GM18519 (cell line): ENCODE measurements at regions not wholly inside any gene's neighbourhood (a gene's known extent, or its start where the extent isn't known, plus 50 kb on each side); places are given as distances from the start of the nearest gene placed in this dataset.

Source experiments
- ATAC-seq: cut with Tn5 transposase; IDR thresholded peaks from one replicate; pipeline ENCODE4 v1.9.1; 2021; ENCODE audit warnings: mild to moderate bottlenecking, moderate library complexity; ENCODE audit not compliant: unreplicated experiment, low FRiP score

DNA sequence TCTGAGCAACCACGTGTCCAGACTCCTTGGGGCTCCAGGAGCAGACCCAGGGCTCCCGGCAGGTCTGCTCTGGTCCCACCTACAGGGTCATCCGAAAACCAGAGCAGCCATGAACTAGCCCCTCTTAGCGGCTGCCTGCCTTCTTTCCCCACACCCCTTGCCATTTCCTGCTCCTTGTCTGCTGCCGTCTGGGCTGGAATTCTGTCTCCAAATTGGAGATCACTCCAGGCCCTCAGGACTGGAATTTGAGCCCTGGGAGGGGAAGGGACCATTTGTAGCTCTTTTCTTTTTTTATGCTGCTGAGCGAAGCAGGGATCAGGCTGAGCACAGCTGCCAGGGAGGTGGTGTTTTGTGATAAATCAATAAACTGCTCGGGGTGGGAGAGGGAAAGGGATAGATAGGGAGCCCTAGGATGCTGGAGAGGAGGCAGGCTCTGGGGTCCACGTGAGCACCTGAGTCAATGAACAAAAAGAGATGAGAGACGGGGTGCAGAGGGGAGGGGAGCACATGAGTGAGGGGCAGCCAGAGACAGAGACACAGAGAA lies 257.5 kb downstream of the ENGASE start:
- ATAC-seq = no peak

DNA sequence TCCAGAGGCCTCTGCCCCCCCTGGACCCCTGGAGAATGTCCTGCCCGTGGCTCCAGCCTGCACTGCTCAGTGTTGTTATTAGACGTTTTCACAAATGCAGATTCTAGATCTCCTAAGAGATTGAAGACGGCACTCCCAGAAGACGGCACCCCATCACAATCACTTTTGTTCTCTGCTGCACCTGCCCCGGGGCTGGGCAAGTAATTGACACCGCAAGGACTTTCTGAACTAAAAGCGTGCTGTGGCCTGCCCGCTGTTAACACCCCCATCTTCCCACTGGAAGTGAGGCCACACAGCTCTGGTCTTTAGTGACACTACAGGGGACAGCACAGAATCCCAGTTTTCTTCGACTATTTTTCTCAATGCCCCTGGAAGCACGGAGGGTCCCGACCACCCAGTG lies 256.9 kb downstream of the ENGASE start:
- no peak for ATAC-seq

DNA sequence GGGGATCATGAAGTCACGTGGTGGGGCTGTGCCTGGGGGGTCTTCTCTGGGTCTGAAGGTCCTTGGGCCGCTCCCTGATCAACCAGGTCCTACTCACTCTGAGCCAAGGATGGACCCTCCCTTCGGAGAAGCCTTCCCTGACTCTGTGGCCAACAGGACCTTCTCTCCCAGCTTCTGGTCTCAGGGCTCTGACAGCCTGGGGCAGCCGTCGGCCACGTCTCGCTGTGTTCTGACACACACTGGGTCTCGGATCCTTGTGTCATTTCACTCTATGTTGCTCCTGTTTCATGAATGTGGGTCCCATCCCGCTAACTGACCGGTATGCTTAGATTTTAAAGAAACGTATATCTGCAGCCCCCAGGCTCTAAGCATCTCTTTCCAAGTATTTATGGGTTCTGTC lies 256.1 kb downstream of the ENGASE start:
- ATAC-seq = no peak

DNA sequence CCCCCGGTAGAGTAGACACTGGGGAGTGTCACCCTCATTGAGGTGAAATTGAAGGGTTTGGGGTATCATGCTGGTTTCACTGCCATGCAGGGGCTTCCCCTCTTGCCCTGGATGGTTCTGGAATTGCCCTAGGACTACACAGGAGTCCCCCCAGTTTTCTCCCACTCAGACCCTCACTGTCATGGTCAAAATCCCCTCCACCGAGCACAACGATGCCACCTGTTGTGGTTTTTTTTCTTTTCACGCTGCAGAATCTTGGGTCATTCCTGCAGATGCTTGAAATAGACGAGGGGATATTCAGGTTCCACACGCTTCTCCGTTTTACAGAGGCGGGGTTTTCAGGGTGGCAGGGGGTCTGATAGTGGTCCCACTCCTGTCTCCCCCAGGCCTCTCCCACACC lies 255.6 kb downstream of the ENGASE start:
- ATAC-seq = no peak

DNA sequence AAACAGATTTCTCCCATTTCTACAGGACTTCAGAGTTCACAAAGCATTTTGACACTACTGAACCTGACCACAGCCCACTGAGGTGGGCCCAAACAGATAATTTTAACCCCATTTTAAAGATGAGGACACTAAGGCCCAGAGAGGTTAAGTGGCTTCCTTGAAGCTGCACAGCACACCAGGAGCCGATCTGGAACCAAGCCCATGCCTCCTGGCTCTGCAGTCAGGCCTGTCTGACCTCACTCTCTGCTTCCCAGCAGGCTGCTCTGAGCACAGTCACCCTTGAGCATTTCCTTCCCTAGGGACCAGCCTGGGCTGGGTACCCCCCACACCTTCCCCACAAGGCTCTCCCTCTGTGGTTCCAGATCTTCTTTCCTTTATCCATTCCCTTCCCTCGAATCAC lies 252.2 kb downstream of the ENGASE start:
- no peak for ATAC-seq

DNA sequence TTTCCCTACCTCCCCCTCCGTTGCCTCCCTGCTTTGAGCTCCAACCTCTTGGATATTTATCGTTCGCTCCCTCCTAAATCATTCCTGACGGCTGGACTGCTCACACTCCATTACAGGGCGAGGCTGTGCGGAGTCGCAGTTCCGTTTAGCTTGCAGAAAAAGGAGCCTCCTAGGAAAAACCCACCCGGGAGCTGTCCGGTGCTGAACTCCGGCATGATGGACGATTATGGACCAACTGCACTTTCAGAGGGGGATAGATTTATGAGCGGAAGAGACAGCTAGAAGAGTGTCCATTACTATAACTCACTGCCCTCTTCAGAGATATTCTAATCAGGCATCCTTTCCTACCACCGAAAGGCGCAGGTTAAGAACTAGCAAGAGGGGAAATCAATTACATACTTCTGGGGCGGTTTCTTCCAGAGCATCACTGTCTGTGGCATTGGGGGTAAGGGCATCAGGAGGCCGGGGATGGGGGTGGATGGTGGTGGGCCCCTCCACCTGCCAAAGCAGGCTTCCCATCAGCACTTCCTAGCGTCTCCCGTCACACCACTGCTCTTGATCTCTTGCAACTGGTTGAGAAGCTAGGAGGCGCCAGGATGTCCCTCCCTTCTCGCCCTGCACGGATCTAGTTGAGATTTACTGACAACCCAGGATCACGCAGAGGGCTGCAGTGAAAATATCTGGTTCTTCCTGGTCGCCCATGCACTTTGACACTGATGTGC lies 251.2 kb downstream of the ENGASE start:
- ATAC-seq = no peak

DNA sequence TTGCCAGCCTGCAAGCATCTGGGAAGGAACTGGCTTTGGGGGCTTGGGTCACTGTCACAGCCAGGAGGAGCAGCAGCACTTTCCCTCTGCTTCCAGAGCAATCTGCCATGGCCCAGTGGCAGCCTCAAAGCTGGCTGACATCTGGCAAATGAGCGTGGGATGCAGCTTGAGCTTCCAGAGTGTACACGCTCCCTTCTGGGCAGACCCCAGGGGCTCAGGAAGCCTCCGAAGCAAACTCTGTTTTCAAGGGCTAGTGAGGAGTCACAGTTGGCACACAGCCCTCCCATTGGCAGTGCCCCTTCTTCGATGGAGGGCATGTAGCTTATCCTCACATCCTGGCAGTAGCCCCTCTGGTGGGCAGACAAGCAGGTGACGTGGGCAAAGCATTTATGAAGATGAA lies 249.6 kb downstream of the ENGASE start:
- ATAC-seq = no peak

DNA sequence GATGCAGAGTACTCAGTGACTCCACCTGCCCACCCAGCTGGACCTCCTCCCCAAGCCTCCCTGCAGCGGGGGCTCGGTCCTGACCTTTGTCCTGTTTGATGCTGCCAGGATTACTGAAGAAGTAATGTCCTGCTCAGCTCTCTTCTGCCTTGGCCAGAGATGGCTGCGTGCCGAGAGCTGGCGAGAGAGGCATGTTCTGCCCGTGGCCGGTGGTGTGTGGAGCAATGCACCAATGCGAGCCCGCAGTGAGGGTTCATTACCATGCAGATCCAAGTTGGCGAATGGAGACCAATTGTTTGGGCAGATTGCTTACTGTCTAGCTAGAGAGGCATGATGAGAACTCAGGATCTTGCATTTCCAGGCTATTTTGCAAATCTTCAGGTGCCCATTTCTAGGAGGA lies 248.9 kb downstream of the ENGASE start:
- ATAC-seq = no peak

DNA sequence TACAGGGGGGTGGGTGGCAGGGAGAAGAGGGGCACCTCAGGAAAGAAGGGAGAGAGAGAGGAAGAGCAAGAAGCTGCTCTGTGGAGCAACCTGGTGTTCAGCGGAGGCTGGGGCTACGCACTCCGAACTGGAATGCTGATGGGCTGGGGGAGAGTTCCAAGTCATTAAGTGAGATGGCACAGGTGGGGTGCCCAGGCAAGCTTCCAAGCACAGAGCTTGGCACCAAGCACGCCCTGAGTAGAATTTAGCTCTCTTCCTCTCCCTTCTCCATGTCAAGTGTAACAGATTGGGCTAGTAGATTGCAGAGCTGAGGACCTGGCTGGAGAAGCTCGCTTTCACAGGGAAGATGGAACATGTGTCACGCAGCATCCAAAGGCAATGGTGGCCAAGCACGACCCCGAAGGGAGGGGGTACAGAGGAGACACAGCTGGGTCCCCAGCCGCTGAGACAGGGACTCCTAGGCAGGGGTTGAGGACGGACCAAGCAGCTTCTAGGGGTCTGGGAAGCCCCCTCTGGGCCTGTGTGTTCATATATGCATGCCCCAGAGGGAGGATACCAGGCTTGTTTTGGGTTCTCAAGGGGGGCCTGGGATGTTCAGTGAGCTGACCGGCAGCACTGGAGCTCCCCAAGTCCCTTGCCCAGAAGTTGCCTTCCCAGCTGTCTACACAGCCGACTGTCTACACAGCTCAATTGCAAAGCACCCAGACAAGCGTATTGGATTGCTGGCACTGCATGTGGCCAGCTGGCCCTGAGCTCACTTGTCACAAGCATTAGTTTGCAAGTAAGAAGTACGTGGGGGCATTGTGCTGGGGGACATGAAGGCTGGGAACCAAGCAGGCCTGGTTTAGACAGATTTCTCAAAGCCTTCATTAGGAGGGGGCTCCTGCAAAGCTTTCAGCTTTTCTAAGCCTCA lies 247.8 kb downstream of the ENGASE start:
- no peak for ATAC-seq

DNA sequence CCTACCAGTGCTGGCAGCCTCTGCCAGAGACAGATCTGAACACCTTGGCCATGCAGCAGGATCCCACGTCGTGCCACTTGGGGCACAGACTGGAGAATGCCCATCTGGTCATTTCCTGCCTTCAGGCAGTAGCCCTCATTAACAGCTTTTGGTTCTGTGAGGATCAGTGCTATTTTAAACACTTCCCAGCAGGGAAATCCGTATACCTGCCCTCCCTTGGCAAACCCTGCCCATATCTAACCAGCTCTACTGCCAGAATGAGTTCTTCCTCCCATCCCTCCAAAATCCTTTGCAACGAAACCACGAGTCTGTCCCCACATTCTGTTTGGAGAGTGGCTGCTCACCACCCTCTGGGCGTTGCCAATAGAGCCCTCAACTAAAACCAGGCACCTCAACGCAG lies 245.7 kb downstream of the ENGASE start:
- no peak for ATAC-seq

DNA sequence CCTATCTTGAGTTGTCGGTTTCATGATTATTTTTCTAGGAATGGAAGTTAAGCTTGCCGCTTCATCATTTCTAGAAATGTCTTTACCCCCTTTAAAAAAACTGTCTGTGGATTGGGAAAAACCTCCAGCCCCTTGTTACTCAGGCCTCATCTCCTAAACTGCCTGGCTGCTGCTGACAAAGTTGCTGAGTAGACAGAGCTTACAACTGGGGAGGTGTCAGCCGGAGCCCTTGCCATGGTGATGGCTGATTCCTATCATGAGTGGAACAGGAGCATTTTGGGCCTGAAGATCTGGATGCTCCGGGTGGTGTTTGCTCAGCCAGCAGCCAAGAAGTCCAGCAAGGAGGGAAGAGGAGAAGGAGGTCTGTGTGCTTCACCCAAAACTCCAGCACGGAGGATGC lies 243.3 kb downstream of the ENGASE start:
- no peak for ATAC-seq

DNA sequence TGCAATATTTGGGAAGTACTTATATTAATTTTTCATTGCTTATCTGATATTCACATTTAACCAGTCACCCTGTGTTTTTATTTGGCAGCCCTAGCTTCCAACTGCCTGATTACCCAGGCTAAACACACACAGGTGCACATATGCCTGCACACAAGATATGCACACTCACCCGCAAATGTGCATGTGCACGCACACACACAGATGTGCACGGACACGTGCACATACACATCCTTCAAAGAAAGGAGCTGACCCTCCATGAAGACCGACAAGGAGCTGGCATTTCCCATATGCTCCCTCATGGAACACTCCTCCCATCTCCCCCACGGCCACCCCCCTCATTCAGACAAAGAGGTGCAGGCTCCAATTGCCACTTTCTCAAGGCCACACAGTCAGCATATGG lies 242.2 kb downstream of the ENGASE start:
- no peak for ATAC-seq

DNA sequence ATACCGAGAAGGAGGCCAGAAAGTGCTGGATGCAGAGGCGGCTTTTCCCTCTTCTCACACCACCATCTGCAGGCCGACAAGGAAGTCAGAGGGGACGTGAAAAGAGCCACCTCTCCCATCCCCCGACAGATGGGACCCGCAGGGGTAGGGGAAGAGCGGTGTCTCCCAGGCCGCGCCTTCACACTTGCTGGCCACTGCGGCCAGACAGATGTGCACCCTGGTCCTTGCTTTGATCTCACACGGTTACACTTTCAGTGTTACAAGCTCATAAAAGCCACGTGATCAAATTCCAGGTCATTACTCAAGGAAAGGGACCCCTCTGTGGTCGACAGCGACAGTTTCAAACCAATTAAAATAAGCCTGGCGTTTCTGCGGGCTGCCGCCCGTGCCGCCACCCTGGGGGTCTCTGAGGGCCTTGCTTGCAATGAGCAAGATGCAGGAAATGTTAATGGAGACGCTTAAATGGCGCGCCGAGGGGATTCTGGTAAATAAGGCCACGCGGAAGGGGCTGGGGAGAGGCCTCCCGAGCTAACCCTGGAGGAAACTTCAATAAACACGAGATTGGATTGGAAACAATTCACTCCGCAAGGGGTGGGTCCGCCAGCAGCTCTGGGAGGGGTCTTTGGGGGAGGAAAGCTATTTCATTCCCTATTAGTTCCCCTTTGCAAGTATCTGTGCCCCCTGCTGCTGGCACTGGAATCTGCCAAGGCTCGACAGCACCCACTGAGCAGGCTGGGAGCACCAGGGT lies 240.9 kb downstream of the ENGASE start:
- ATAC-seq = no peak

DNA sequence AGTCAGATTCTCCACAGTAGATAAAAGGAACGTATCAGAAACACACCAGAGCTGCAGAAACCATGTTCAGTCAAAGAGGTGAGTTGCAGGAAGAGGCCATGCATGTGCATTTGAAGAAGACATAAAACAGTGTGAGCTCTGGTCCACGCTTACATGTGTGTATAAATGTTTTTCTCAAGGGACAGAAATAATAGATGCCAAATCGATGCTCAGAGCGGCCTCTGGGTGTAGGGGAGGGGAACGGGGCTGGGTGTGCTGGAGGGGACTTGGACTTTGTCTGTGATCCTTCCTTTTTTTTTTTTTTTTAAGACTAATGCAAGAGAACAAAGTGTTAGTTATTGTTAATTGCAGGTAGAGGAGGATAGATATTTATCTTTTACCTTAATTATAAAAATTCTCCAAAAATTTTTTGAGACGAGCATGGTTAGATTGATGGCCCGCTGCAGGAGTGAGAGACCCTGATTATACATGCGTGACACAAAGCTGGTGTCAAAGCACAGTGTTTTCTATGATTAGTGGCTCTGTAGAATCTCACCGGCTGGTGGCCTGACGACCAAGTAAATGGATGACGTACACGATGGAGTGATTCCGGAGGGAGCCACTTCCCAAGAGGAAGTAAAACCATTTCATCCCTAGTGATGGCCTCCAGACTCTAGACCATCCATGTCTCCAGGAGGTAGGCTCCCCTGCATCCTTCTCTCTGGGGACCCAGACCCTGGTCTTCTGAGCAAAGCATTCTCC lies 240.2 kb downstream of the ENGASE start:
- ATAC-seq = no peak

DNA sequence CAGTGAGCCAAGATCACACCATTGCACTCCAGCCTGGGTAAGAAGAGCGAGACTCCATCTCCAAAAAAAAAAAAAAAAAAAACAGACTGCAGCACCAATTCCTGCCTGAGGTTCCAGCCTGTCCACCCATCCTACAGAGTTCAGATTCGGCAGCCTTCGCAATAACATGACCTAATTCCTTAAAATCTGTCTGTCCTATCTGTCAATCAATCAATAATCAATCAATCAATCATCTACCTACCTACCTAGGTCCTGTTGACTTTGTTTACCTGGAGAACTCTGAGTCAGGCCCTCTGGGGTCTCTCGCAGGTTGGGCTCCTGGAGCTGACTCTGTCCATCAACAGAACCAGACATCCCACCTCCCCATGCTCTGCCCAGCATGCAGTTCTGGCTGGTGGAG lies 236.7 kb downstream of the ENGASE start:
- no peak for ATAC-seq

DNA sequence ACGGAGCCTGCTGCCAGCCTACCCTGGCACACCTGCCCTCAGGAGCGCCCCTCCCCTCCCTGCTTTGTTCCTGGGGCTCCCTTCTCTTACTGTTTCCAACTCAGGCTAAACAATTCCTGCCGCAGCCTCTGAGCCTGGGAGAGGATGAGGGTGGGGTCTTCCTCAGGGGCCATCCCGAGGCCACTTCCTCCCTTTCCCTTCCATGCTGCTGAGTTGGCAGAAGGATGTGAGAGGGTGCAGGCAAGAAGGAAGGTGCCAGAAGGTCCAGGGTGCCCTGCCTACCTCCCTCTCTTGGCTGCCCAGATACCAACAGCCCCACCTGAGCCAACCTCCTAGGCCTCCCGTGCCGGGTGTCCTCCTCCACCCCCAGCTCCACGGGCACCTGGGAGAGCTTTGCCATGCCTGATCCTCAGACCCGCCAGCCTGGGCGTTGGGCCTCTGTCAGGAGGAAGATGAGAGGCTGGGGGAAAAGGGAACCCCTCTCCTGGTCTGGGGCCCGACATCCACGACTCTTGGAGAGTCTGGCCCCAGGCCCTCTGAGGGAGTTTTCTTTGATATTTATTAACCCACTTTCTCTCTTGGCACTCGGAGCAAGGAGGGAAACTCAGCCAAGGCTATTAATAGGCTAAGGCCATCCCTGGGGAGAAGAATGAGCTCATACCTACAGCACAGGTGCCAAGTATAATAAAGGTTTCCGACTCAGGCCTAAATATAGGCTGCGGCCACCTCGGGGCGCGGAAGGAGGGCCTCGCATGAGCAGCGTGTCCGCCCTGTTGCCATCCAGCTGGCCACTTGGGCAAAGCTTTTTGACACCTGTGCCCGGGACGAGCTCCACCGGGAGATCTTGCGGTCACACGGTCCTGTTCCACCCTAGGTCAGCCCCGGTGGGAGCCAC lies 232.0 kb downstream of the ENGASE start:
- no peak for ATAC-seq

DNA sequence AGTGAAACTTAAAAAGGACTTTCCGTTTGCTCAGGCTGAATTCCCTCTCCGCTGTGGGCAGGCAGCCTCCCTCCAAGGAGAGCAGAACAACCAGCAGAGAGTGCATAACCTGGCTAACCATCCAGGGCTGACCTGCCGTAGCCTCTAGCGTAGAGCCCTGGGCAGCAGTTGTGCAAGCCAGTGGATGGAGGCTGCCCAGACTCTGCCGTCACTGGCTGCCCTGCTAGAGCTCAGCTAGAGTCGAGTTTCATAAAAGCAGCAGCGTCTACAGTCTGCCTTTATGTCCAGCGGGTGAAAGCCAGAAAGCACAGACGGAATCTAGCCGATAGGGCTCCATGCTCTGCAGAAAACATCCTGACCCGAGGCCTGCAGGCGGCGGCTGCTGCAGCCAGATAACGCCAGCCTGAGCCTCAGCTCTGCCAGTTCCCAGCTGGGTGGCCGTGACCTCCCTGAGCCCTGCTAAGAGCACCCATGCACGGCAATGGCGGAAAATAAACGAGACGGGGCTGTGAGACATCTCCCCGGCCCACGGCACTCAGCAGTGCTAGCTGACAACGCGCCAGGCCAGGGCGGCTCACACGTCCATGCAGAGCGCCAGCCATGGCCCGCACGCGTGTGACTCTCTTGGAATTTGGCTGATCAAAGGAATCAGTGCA lies 231.3 kb downstream of the ENGASE start:
- ATAC-seq = no peak

DNA sequence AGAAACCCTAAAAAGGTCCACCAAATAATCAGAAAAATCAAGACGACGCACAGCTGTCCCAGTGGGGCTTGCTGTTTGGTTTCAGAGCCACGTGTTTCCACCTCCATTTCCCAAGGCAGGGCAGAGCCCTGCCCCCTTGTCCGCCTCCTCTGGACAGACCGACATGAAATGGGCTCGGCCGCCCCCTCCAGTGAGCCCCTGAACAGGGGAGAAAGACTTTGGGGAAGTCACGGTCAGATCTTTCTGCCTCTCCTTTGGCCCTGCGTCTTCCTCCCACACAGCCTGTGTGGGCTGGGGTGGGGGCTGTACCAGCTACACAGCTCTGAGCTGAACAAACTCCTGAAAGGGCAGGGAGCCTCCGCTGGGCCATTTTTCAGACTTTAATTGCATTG lies 230.7 kb downstream of the ENGASE start:
- no peak for ATAC-seq

DNA sequence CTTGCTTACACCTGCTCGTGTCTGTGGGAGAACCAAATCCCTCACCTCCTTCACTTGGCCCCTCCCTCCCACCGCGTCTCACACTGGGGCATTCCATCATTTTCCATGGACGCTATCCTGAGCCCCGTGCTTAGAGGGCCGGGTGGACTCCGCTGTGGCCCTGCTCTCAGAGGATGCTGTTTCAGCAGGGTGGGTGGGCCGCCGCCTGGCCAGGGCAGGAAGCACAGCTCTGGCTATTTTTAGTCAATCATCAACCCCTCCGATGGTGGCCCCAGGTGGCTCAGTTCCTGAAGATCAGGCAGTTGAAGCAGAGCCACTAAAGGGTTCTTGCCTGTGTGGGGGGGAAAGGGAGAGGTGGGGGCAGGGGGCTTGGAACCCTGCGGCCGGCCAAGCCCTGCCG lies 230.3 kb downstream of the ENGASE start:
- ATAC-seq = no peak
